Caco-2 (cell line): ENCODE measurements at regions not wholly inside any gene's neighbourhood (a gene's known extent, or its start where the extent isn't known, plus 50 kb on each side); places are given as distances from the start of the nearest gene placed in this dataset.

ENCODE experiments used
- BruUV-seq: library from RNA; stranded (reverse); fragments of 400-500 nt; replicated peaks from 2 replicates; lab custom pipeline; 2021; lab: Mats Ljungman, UMichigan
- CTCF ChIA-PET: fragments of 300-600 bp; sonication (Branson Sonifier 250); formaldehyde crosslinking; loops from one replicate; lab custom pipeline; 2022; ENCODE audit warnings: antibody characterized with exemption; lab: Charles Lee
- POLR2A ChIA-PET: fragments of 300-600 bp; sonication (Branson Sonifier 250); formaldehyde crosslinking; loops from one replicate; lab custom pipeline; 2022; ENCODE audit warnings: antibody characterized with exemption; lab: Charles Lee
- DNase-seq, 2 experiments: peaks; one replicate each; pipeline versions ENCODE4 v3.0.0 to v3.0.0-alpha.2; 2020 to 2022
- H3K27me3 ChIP-seq: replicated peaks from 2 replicates; pipeline ENCODE4 v1.6.0; 2011; ENCODE audit warnings: low read length; ENCODE audit not compliant: control insufficient read depth, insufficient read depth
- H3K36me3 ChIP-seq: 2 replicates; pipeline ENCODE4 v1.5.1; 2011; ENCODE audit warnings: low read length; ENCODE audit not compliant: control insufficient read depth, insufficient read depth
- H3K4me1 ChIP-seq: fragments of 250-450 bp; sonication (Bioruptor Pico); 2 replicates; pipeline ENCODE4 v1.5.1; 2020; ENCODE audit warnings: mild to moderate bottlenecking
- H3K4me3 ChIP-seq: 2 replicates; pipeline ENCODE4 v1.5.1; 2011; ENCODE audit warnings: low read depth, mild to moderate bottlenecking, control low read depth, low read length
- H3K9me3 ChIP-seq: fragments of 250-450 bp; sonication (Bioruptor Pico); 2 replicates; pipeline ENCODE4 v1.5.1; 2020; ENCODE audit warnings: mild to moderate bottlenecking, moderate library complexity
- H3K27ac Mint-ChIP-seq: one replicate; pipeline ENCODE4 v1.8.0; 2022; ENCODE audit warnings: mixed read lengths; ENCODE audit not compliant: unreplicated experiment
- H3K27me3 Mint-ChIP-seq: one replicate; pipeline ENCODE4 v1.8.0; 2022; ENCODE audit warnings: mixed read lengths; ENCODE audit not compliant: insufficient read depth, unreplicated experiment
- H3K36me3 Mint-ChIP-seq: one replicate; pipeline ENCODE4 v1.8.0; 2022; ENCODE audit warnings: mild to moderate bottlenecking, mixed read lengths; ENCODE audit not compliant: insufficient read depth, unreplicated experiment
- H3K4me1 Mint-ChIP-seq: one replicate; pipeline ENCODE4 v1.8.0; 2022; ENCODE audit warnings: low read depth, mixed read lengths; ENCODE audit not compliant: unreplicated experiment
- H3K4me3 Mint-ChIP-seq: one replicate; pipeline ENCODE4 v1.8.0; 2022; ENCODE audit warnings: mild to moderate bottlenecking, moderate library complexity, mixed read lengths; ENCODE audit not compliant: unreplicated experiment
- H3K9me3 Mint-ChIP-seq: one replicate; pipeline ENCODE4 v1.8.0; 2022; ENCODE audit warnings: mixed read lengths; ENCODE audit not compliant: unreplicated experiment
- intact Hi-C: fragments of 100-400 bp; cut with micrococcal nuclease; formaldehyde crosslinking; loops from one replicate; pipeline ENCODE4 v1.10.0; 2022; ENCODE audit not compliant: unreplicated experiment
- TF ChIP-seq, protein P1 (sequence below), 2 experiments: fragments of 200-600 bp in 1 of 2; IDR thresholded peaks; 1 replicate in 1 of 2; 2 replicates in 1 of 2; pipeline versions ENCODE4 v1.5.1 to v1.8.0; 2011 to 2022; ENCODE audit warnings: antibody characterized with exemption in 1 of 2, control low read depth in 1 of 2, inconsistent platforms in 1 of 2, low read depth in 1 of 2, low read length in 1 of 2, mild to moderate bottlenecking in 1 of 2, moderate library complexity in 1 of 2; ENCODE audit not compliant: insufficient read depth in 1 of 2, severe bottlenecking in 1 of 2, unreplicated experiment in 1 of 2

GRCh38 chr21:20611008-20611407 lies 387.2 kb upstream of the NCAM2 start:
- Mint-ChIP-seq H3K4me1 (no peaks in the 10 kb centered on the region), H3K27ac (no peak overlapping the region), H3K4me3 (no peak overlapping the region), H3K9me3 (peaks cover 11% of the 10 kb centered on the region), H3K36me3 (no peaks in the 10 kb centered on the region), H3K27me3 (no peaks in the 10 kb centered on the region)
- CTCF ChIA-PET: no interaction called here
- DNase-seq: no peak
- no peaks in the 10 kb centered on the region for H3K4me1 ChIP-seq
- intact Hi-C loops: no loop called here
- POLR2A ChIA-PET: no interaction called here
- TF ChIP-seq, protein P1, sequence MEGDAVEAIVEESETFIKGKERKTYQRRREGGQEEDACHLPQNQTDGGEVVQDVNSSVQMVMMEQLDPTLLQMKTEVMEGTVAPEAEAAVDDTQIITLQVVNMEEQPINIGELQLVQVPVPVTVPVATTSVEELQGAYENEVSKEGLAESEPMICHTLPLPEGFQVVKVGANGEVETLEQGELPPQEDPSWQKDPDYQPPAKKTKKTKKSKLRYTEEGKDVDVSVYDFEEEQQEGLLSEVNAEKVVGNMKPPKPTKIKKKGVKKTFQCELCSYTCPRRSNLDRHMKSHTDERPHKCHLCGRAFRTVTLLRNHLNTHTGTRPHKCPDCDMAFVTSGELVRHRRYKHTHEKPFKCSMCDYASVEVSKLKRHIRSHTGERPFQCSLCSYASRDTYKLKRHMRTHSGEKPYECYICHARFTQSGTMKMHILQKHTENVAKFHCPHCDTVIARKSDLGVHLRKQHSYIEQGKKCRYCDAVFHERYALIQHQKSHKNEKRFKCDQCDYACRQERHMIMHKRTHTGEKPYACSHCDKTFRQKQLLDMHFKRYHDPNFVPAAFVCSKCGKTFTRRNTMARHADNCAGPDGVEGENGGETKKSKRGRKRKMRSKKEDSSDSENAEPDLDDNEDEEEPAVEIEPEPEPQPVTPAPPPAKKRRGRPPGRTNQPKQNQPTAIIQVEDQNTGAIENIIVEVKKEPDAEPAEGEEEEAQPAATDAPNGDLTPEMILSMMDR (IDR thresholded peaks at IDR 0.05; ENCODE audit: insufficient read depth in 1 of 2, low read depth in 1 of 2, low read length in 1 of 2, severe bottlenecking in 1 of 2, unreplicated experiment in 1 of 2): no peak
- no peaks in the 10 kb centered on the region for H3K36me3 ChIP-seq
- no TSS peak for BruUV-seq
- no peaks in the 10 kb centered on the region for H3K9me3 ChIP-seq
- no peak overlapping the region for H3K4me3 ChIP-seq
- H3K27me3 ChIP-seq: no peaks in the 10 kb centered on the region

GRCh38 chr21:20613654-20614053 lies 384.6 kb upstream of the NCAM2 start:
- TF ChIP-seq, protein P1 (IDR thresholded peaks at IDR 0.05; ENCODE audit: insufficient read depth in 1 of 2, low read depth in 1 of 2, low read length in 1 of 2, severe bottlenecking in 1 of 2, unreplicated experiment in 1 of 2): no peak
- no peak for DNase-seq
- Histone ChIP-seq H3K9me3 (no peaks in the 10 kb centered on the region), H3K36me3 (no peaks in the 10 kb centered on the region), H3K27me3 (no peaks in the 10 kb centered on the region), H3K4me3 (no peak overlapping the region), H3K4me1 (no peaks in the 10 kb centered on the region)
- no TSS peak for BruUV-seq
- Mint-ChIP-seq H3K27ac (no peak overlapping the region), H3K4me3 (no peak overlapping the region), H3K4me1 (no peaks in the 10 kb centered on the region), H3K36me3 (no peaks in the 10 kb centered on the region), H3K9me3 (peaks cover 9% of the 10 kb centered on the region), H3K27me3 (no peaks in the 10 kb centered on the region)
- ChIA-PET CTCF (no interaction called here), POLR2A (no interaction called here)
- intact Hi-C loops: no loop called here

DNA sequence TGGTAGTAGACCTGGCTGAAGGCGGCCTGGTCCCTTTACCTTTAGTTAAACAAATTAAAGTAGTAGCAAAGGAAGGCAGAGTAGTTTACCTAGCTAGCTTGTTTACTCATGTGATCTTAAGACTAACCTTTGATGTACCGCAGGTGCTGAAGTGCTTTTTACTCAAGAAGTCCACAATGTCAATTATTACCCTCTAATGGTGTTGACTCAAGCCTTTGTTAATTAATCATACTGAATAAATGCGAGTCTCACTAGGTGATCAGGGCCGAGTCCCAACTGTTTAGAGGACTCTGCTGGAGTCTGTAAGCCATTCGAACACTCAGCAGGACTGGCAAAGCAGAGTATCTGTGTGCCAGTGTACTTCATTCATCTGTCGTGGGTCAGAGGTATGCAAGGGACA lies 381.1 kb upstream of the NCAM2 start:
- no peaks in the 10 kb centered on the region for H3K27me3 Mint-ChIP-seq
- no peaks in the 10 kb centered on the region for H3K4me1 ChIP-seq
- TF ChIP-seq, protein P1 (IDR thresholded peaks at IDR 0.05; ENCODE audit: insufficient read depth in 1 of 2, low read depth in 1 of 2, low read length in 1 of 2, severe bottlenecking in 1 of 2, unreplicated experiment in 1 of 2): no peak
- no peak overlapping the region for H3K27ac Mint-ChIP-seq
- H3K27me3 ChIP-seq: no peaks in the 10 kb centered on the region
- intact Hi-C loops: no loop called here
- no peaks in the 10 kb centered on the region for H3K4me1 Mint-ChIP-seq
- no peaks in the 10 kb centered on the region for H3K9me3 ChIP-seq
- H3K36me3 Mint-ChIP-seq: no peaks in the 10 kb centered on the region
- H3K36me3 ChIP-seq: no peaks in the 10 kb centered on the region
- CTCF ChIA-PET: no interaction called here
- no peak overlapping the region for H3K4me3 Mint-ChIP-seq
- H3K9me3 Mint-ChIP-seq: no peaks in the 10 kb centered on the region
- no TSS peak for BruUV-seq
- POLR2A ChIA-PET: no interaction called here
- no peak overlapping the region for H3K4me3 ChIP-seq
- peak in 1 of 2 experiments; percentile 10 for DNase-seq
